Activated CD4-positive, alpha-beta T cell treated with anti-CD3 and anti-CD28 coated beads, Interleukin-2, amount 10 ng/mL, durations not matched to agents 24 days and 14 days (primary cell): ENCODE measurements at regions not wholly inside any gene's neighbourhood (a gene's known extent, or its start where the extent isn't known, plus 50 kb on each side); places are given as distances from the start of the nearest gene placed in this dataset.
"Not testable (repeated sequence)": the region's sequence is repeated elsewhere in the genome, so short reads cannot be mapped to it uniquely, and the experiment has no call there.

Experiments
- DNase-seq: peaks from one replicate; pipeline ENCODE4 v3.0.0; 2022
- H3K27ac Mint-ChIP-seq: one replicate; pipeline ENCODE4 v1.8.0; 2022; ENCODE audit warnings: mild to moderate bottlenecking, mixed read lengths
- H3K27me3 Mint-ChIP-seq: one replicate; pipeline ENCODE4 v1.8.0; 2022; ENCODE audit warnings: mixed read lengths
- H3K36me3 Mint-ChIP-seq: one replicate; pipeline ENCODE4 v1.8.0; 2022; ENCODE audit warnings: low read depth, mild to moderate bottlenecking, mixed read lengths
- H3K4me1 Mint-ChIP-seq: one replicate; pipeline ENCODE4 v1.8.0; 2021; ENCODE audit warnings: mixed read lengths
- H3K4me3 Mint-ChIP-seq: one replicate; pipeline ENCODE4 v1.8.0; 2022; ENCODE audit warnings: mild to moderate bottlenecking, moderate library complexity, mixed read lengths
- H3K9me3 Mint-ChIP-seq: one replicate; pipeline ENCODE4 v1.8.0; 2021; ENCODE audit warnings: mixed read lengths
- intact Hi-C: fragments of 100-400 bp; cut with micrococcal nuclease; formaldehyde crosslinking; loops from one replicate; pipeline ENCODE4 v1.15.1; 2023

DNA sequence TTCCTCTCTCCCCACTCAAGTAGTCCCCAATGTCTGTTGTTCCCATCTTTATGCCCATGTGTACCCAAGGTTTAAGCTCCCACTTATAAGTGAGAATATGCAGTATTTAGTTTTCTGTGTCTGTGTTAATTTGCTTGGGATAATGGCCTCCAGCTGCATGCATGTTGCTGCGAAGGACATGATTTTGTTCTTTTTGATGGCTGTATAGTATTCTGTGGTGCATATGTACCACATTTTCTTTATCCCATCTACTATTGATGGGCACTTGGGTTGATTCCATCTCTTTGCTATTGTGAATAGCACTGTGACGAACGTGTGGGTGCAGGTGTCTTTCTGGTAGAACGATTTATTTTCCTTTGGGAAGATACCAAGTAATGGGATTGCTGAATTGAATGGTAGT is 170.2 kb upstream of the AUTS2 start:
- no peaks in the 10 kb centered on the region for H3K36me3 Mint-ChIP-seq

DNA sequence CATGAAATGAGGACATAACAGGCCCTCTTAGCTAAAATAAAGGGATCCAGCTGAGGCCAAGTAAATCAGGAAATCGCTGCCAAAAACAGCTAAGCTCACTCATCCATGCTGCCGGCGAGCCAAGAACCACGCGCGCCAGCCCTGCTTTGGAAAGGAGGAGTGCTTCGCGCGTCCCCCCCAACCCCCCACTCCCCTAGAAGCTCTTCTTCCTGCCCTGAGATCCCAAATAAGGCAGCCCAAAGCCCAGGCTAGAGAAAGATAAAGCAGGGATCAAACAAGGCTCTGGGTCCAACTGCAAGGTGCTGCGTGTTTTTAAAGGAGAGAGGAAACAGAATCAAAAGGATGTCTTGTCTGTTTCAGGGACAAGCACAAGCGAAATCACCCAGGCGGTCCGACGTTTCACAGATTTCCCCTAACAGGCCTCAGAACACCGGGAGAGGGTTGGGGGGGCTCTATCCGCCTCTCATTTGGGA is 168.3 kb upstream of the AUTS2 start:
- no peak for DNase-seq
- peaks cover 17% of the 10 kb centered on the region for H3K9me3 Mint-ChIP-seq
- H3K4me3 Mint-ChIP-seq: no peak overlapping the region
- H3K4me1 Mint-ChIP-seq: no peaks in the 10 kb centered on the region
- H3K27ac Mint-ChIP-seq: no peak overlapping the region
- intact Hi-C loops: no loop called here
- no peaks in the 10 kb centered on the region for H3K27me3 Mint-ChIP-seq
- H3K36me3 Mint-ChIP-seq: no peaks in the 10 kb centered on the region

More for the DNA sequence above, 170.2 kb upstream of the AUTS2 start:
- H3K4me1 Mint-ChIP-seq: no peaks in the 10 kb centered on the region
- intact Hi-C loops: no loop called here
- no peak overlapping the region for H3K27ac Mint-ChIP-seq
- no peak for DNase-seq
- no peak overlapping the region for H3K4me3 Mint-ChIP-seq
- no peaks in the 10 kb centered on the region for H3K27me3 Mint-ChIP-seq
- peaks cover 10% of the 10 kb centered on the region for H3K9me3 Mint-ChIP-seq

DNA sequence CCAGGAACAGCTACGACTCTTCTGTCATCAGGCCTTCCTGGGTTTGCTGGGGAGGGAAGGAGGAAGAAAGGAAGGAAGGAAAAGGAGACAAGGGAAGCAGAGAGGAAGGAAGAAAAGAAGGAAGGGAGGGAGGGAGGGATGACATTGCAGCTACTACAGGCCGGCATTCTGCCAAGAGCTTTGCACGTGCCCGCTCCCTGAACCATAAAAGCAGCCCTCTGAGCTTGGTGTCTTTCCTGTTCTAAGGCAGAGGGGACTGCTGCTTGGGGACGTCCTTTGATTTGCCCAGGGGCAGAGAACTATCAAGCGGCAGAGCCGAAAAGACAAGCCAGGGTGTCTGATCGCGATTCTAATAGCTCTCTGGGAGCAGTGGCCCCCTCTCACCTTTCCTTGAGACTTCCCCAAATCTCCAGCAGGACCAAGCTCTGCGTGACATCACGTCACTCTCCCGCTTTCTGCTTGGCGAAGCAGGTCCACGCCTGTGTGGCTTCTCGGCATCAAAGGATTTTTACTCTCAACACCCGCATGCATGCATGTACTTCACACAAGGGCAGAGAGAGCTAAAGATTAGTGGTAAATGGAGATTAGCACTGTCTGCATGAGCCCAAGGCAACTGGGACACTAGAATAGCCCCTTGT is 167.8 kb upstream of the AUTS2 start:
- Mint-ChIP-seq H3K9me3 (peaks cover 15% of the 10 kb centered on the region), H3K27ac (no peak overlapping the region), H3K36me3 (no peaks in the 10 kb centered on the region), H3K4me1 (no peaks in the 10 kb centered on the region), H3K27me3 (no peaks in the 10 kb centered on the region), H3K4me3 (no peak overlapping the region)
- intact Hi-C loops: no loop called here
- no peak for DNase-seq

DNA sequence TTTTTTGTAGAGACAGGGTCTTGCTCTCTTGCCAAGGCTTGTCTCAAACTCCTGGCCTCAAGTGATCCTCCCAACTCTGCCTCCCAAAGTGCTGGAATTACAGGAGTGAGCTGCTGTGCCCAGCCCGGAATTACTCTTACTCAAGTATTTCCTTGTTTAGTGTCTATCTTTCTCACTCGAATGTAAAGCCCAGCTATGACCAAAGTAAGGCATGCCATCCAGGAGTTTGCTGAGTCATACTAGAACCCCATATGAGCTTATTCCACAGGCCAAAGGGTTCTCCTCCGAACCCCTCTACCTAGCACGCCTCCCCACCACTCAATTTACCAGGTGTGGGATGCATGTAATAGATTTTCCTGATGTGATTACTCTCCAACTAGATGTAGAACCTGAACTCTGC is 166.6 kb upstream of the AUTS2 start:
- intact Hi-C loops: no loop called here
- H3K27ac Mint-ChIP-seq: no peak overlapping the region
- no peaks in the 10 kb centered on the region for H3K27me3 Mint-ChIP-seq
- H3K4me3 Mint-ChIP-seq: no peak overlapping the region
- no peaks in the 10 kb centered on the region for H3K4me1 Mint-ChIP-seq
- peaks cover 15% of the 10 kb centered on the region for H3K9me3 Mint-ChIP-seq
- H3K36me3 Mint-ChIP-seq: no peaks in the 10 kb centered on the region
- no peak for DNase-seq

DNA sequence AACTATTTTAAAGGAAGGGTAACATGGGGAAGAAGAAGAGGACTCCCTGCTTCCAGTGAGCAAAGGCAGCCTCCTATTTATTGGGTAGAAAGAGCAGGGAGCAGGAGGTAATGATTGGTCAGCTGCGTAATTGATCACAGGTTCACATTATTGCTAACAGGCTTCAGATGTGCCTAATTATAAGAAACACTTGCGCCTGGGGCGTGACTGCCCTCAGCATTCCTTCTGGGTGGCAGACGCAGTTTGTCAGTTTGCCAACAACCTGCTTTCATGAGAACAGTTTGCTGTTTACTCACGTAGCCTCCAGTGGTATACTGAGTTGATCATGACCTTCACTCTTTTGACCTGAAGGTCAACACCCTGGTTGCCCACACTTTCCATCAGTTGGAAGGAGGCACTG is 166.0 kb upstream of the AUTS2 start:
- intact Hi-C loops: not testable (repeated sequence)

DNA sequence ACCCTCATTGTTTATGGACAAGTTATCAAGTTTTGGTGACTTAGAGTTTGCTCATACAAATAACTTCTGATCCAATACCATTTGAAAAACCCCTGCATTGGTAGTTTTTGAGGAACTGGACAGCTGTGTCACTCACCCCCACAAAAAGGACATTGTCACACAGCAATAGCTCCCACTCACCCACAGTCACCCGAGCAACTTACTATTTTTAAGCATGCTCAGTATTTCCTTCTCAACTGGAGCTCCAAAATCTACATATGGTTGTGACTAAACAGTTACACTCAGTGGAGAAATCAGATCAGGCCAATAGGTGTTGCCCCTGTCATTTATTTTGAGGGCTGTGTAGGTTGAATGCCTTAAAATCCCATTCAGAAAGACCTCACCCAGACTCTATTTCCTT is 165.2 kb upstream of the AUTS2 start:
- no peaks in the 10 kb centered on the region for H3K27me3 Mint-ChIP-seq
- peaks cover 14% of the 10 kb centered on the region for H3K9me3 Mint-ChIP-seq
- intact Hi-C loops: no loop called here
- no peaks in the 10 kb centered on the region for H3K36me3 Mint-ChIP-seq
- no peak for DNase-seq
- H3K4me1 Mint-ChIP-seq: no peaks in the 10 kb centered on the region
- H3K27ac Mint-ChIP-seq: no peak overlapping the region
- H3K4me3 Mint-ChIP-seq: no peak overlapping the region

More for the DNA sequence above, 166.0 kb upstream of the AUTS2 start:
- H3K27ac Mint-ChIP-seq, DNase-seq, H3K36me3 Mint-ChIP-seq, H3K27me3 Mint-ChIP-seq, H3K4me3 Mint-ChIP-seq, H3K4me1 Mint-ChIP-seq: not testable (repeated sequence)
- peaks cover 15% of the 10 kb centered on the region for H3K9me3 Mint-ChIP-seq

DNA sequence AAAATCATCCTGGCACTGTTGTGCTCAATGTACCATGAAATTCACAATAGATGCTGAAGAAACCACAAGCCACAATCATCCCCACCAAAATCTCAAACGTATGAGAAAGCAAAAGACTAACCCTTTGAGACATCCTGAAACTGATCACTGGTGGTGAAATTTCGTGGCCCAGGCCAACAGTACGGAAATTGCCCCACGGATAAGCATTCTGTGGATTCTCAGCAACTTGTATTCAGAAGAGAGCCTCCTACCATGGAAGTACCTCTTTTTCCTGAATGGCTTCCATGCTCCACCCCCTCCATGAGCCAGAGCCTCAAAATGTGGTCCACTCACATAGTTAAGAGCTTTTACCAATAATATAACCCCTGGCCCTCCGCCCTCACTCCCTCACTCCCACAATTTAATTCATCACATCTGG is 163.9 kb upstream of the AUTS2 start:
- H3K27me3 Mint-ChIP-seq: no peaks in the 10 kb centered on the region
- peaks cover 11% of the 10 kb centered on the region for H3K9me3 Mint-ChIP-seq
- no peaks in the 10 kb centered on the region for H3K36me3 Mint-ChIP-seq
- H3K4me3 Mint-ChIP-seq: no peak overlapping the region
- DNase-seq: no peak
- H3K4me1 Mint-ChIP-seq: no peaks in the 10 kb centered on the region
- no peak overlapping the region for H3K27ac Mint-ChIP-seq
- intact Hi-C loops: no loop called here

DNA sequence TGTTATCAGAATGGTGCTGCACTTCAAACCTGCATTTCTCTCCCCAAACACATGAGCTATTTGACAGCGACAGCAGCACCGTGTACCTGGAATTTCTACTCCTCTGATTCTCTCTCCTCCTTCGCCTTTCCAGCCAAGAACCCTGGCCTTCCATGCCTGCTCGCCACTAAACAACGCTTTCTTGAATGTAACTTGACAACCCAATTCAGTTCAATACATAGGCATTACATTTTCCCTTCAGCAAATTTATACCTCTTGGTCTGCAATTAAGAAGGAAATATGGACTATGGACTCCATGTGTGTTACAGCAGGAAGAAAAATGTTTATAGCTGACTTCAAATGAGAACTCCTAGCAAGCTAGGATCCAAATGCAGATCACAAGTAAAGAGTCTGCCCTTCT is 162.6 kb upstream of the AUTS2 start:
- Mint-ChIP-seq H3K27ac (no peak overlapping the region), H3K4me1 (no peaks in the 10 kb centered on the region), H3K9me3 (peaks cover 17% of the 10 kb centered on the region), H3K27me3 (no peaks in the 10 kb centered on the region), H3K36me3 (no peaks in the 10 kb centered on the region), H3K4me3 (no peak overlapping the region)
- no peak for DNase-seq
- intact Hi-C loops: no loop called here

DNA sequence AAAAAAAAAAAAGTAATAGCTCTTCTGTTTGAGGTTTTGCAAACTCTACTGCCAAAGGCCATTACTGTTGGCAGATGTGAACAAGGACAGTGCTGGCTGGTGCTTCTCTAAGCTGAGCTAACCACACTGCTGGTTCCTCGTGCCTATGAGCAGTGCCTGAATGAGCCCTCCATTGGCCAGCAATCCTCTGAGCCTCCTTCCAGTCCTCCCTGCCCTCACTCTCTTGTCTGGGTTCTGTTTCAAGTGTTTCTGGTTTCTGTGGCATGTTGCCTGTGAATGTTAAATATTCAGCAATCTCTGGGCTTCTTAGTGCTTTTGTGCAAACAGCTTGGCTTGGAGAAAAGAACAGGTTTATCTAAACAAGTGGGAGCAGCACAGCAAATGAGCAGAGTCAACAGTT is 161.3 kb upstream of the AUTS2 start:
- H3K4me1 Mint-ChIP-seq: no peaks in the 10 kb centered on the region
- peaks cover 21% of the 10 kb centered on the region for H3K9me3 Mint-ChIP-seq
- H3K36me3 Mint-ChIP-seq: no peaks in the 10 kb centered on the region
- DNase-seq: no peak
- intact Hi-C loops: no loop called here
- H3K27ac Mint-ChIP-seq: no peak overlapping the region
- H3K4me3 Mint-ChIP-seq: no peak overlapping the region
- H3K27me3 Mint-ChIP-seq: no peaks in the 10 kb centered on the region

DNA sequence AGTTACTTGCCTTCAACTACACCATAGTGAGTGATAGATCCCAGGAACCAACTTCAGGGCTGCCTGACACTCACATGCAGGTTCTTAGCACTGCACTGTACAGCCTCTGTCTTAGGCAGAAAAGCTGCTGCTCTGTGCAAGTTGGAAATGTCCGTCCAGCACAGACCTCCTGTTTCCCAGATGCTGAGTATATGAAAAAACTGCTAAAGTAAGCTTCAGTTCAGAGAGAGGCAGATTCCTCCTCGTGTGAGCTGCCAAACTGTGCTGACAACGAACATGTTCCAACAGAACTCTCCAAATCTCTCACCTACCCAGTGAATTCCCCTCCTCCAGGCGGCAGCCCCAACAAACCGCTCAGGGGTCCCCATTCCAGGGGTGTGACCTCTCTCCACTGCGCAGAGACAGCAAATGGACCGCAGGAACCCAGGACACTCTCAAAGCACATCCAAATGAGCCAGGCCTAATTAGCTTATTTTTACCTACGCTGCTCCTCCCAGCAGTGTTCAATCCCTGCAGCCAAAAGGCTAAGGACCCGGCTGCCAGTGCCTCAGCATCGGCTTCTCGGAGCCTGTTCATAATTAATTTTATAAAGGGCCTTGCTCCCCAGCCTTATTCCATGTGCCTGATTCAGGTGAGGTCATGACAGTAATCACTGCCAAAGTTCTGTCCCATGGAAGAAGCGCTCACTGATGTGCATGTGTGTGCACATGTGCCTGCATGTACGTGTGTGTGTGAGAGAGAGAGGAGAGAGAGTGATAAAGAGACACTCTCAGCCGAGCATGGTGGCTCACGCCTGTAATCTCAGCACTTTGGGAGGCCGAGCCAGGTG is 159.5 kb upstream of the AUTS2 start:
- Mint-ChIP-seq H3K9me3 (peaks cover 18% of the 10 kb centered on the region), H3K4me1 (no peaks in the 10 kb centered on the region), H3K27me3 (no peaks in the 10 kb centered on the region), H3K27ac (no peak overlapping the region), H3K36me3 (no peaks in the 10 kb centered on the region), H3K4me3 (no peak overlapping the region)
- DNase-seq: no peak
- intact Hi-C loops: no loop called here

DNA sequence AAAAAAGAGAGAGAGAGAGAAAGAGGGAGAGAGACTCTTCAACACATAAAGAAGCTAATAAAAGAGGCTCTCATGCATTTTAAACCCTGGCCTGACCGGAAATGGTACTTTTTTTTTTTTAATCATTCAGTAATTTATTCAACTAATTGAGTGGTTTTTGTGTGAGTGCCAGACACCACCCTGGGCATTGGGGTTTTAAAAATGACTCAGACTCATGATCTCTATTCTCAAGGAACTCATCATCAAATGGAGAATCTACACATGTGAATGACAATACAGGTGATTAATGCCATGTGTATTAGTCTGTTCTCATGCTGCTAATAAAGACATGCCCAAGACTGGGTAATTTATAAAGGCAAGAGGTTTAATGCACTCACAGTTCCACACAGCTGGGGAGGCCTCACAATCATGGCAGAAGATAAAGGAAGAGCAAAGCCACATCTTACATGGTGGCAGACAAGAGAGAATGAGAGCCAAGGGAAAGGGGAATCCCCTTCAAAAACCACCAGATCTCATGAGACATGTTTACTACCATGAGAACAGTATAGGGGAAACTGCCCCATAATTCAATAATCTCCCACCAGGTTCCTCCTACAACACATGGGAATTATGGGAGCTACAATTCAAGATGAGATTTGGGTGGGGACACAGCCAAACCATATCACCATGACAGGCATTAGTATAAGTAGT is 158.5 kb upstream of the AUTS2 start:
- H3K27me3 Mint-ChIP-seq: no peaks in the 10 kb centered on the region
- no peaks in the 10 kb centered on the region for H3K36me3 Mint-ChIP-seq
- no peak overlapping the region for H3K4me3 Mint-ChIP-seq
- H3K9me3 Mint-ChIP-seq: peaks cover 15% of the 10 kb centered on the region
- H3K27ac Mint-ChIP-seq: no peak overlapping the region
- no peaks in the 10 kb centered on the region for H3K4me1 Mint-ChIP-seq
- intact Hi-C loops: no loop called here
- no peak for DNase-seq

DNA sequence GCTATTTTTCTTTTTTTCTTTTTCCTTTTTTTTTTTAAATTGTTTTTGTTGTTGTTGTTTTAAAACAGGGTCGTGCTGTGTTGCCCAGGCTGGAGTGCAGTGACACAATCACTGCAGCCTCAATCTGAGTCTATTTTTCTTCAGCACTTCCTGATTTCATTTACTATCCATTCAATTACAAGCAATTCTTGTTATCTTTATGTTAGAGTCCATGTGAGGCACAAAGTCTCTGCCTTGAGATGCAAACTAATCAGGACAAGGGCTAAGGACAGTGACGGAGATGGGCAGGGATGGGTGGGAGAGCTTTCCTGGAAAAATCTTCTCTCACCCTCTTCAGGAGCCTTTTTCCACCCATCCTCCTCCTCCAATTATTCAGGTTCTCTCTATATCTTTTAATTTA is 157.3 kb upstream of the AUTS2 start:
- intact Hi-C loops: no loop called here
- no peak overlapping the region for H3K4me3 Mint-ChIP-seq
- H3K4me1 Mint-ChIP-seq: no peaks in the 10 kb centered on the region
- H3K27ac Mint-ChIP-seq: no peak overlapping the region
- H3K27me3 Mint-ChIP-seq: no peaks in the 10 kb centered on the region
- no peak for DNase-seq
- H3K9me3 Mint-ChIP-seq: peaks cover 21% of the 10 kb centered on the region
- H3K36me3 Mint-ChIP-seq: no peaks in the 10 kb centered on the region

DNA sequence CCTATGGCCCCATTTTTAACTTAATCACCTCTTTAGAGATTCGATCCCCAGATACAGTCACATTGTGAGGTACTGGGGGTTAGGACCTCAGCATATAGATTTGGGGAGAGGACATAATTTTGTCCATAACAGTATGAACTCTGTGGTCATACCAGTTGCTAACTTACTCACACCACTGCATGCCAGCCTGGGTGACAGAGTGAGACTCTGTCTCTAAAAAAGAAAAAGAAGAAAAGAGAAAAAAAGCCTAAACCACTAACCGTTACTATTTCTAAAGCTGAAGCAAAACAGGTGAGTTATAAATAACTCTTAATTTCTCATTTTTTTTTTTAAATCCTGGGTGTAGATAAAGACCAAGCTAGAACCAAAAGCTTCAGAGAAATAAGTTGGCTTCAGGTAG is 155.1 kb upstream of the AUTS2 start:
- no peaks in the 10 kb centered on the region for H3K27me3 Mint-ChIP-seq
- H3K4me1 Mint-ChIP-seq: no peaks in the 10 kb centered on the region
- no peaks in the 10 kb centered on the region for H3K36me3 Mint-ChIP-seq
- H3K9me3 Mint-ChIP-seq: peaks cover 21% of the 10 kb centered on the region
- H3K27ac Mint-ChIP-seq: no peak overlapping the region
- DNase-seq: no peak
- intact Hi-C loops: no loop called here
- no peak overlapping the region for H3K4me3 Mint-ChIP-seq

DNA sequence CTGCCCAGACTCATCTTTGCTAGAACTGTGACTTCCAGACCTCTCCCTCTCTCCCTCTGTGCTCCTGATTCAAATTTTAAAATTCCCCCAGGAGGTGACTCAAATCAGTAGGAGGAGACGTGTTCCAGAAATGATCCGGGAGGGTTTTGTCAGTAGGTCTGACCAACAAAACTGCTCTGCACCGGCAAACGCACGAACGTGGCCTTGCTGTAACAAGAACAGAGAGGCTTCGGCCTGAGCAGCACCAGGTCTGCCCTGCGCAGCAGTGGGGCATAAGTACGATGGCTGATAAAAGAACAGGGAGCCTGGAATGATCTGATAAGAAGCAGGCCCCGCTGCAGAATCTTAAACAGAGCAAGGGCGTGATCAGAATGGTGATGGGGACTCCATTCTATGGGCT is 152.7 kb upstream of the AUTS2 start:
- no peaks in the 10 kb centered on the region for H3K27me3 Mint-ChIP-seq
- H3K27ac Mint-ChIP-seq: no peak overlapping the region
- peaks cover 12% of the 10 kb centered on the region for H3K9me3 Mint-ChIP-seq
- H3K36me3 Mint-ChIP-seq: no peaks in the 10 kb centered on the region
- intact Hi-C loops: no loop called here
- no peaks in the 10 kb centered on the region for H3K4me1 Mint-ChIP-seq
- no peak for DNase-seq
- no peak overlapping the region for H3K4me3 Mint-ChIP-seq
